ENCODE measurements at regions not wholly inside any gene's neighbourhood (a gene's known extent, or its start where the extent isn't known, plus 50 kb on each side); places are given as distances from the start of the nearest gene placed in this dataset.
"Not testable (repeated sequence)": the region's sequence is repeated elsewhere in the genome, so short reads cannot be mapped to it uniquely, and the experiment has no call there.

DNA sequence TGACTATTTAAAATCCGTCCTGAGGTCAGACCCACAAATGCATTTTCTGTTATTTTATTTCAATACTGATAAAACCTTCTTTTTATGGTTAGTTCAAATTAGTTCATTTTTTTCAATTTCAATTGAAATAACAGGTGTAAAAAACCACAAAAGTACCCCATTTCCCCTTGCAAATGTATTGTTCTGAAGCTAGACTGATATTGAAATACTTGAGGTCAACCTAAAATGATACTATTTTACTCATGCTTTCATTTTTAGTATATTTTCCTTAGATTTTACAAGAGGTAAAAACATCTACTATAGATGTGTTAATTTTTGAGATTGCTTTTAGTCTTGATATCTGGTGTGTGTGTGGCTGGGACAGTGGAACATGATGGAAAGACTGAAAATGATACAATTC, 2237.8 kb downstream of the ARAP2 start:
- POLR2A ChIA-PET, CTCF ChIA-PET: not testable (repeated sequence)

DNA sequence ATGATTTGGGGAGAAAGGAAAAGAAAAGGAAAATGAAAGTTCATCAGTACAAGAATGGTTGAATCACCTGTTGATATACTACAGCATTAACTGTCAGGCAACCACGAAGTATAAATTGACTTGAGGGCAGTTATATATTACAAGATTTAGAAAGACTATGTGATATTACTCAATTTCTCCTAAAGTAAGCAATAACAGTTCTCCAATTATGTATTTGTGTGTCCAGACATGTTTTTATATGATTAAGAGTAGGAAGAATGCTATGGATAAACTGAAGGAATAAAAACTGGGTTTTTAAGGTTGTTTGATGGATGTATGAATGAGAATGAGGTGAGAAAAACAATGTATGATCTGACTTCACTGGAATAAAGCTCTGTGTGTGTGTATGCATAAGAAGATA, 2234.4 kb downstream of the ARAP2 start:
- POLR2A ChIA-PET: no interaction called here

DNA sequence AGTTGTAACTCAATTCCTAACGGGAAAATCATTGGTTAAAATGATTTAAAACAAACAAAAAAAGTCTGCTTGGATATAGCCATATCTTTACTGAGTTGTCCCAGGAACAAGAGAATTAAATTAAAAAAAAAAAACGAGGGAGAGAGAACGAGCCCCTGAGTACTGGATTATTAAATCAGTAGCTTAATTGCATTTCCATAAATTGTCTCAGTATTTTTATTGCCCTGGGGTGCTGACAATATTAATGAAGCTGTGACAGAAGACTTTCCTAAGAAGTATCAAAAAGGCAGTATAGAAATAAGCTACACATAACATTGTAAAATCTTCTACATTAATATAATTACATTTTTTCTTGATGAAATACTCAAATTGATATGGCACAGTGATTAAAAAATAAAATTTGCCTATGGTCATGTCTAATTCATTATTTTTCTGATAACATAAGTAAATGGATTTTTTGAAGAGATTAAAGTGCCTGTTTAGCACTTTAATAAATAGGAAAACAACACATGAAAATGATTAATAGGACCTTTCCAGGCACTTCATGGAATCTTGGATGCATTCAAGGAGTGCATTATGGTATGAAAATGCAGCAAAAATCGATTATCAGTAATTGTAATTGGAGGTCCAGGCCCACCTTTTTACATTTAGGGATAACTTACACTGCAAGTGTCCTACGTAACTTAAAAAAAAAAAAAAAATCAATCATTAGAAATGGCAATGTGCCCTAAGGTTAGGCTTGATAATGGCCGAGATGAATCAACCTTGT, 2233.4 kb downstream of the ARAP2 start:
- CTCF ChIA-PET: no interaction called here

More for the DNA sequence above, 2234.4 kb downstream of the ARAP2 start:
- CTCF ChIA-PET: no interaction called here

DNA sequence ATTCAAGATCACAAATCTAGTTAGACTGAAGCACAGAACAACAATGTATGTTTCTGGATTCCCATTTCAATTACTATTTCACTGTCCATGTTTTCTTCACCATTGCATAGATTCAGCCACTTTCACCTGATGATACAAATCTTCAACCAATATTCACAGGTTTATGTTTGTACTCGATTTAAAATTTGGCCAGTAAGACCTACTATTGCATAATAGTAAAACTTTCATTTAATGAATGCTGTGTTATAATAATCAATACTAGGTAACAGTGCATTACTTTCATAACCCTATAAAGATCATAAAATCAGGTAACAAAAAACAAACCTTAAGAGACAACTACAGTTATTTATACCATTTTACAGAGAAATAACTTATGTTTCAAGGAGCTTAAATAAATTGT, 2209.1 kb downstream of the ARAP2 start:
- POLR2A ChIA-PET: no interaction called here
- CTCF ChIA-PET: no interaction called here

More for the DNA sequence above, 2233.4 kb downstream of the ARAP2 start:
- POLR2A ChIA-PET: no interaction called here

DNA sequence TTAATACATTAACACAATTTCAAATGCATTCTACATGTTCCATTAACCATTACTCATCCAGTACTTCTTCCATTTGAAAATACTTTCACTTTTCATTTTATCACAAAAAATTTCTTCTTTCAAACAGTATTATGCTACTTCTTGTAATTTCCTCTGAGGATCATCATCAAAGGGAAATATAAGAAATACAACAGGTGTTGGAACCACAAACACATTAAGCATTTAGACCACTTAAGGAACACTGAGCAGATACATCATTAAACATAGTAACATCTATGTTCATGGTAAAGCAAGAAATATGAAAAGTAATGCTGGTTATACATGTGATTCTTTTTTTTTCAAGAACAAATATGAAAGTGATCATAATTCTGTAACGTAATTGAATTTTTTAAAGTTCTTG, 2207.0 kb downstream of the ARAP2 start:
- ChIA-PET POLR2A (no interaction called here), CTCF (no interaction called here)

DNA sequence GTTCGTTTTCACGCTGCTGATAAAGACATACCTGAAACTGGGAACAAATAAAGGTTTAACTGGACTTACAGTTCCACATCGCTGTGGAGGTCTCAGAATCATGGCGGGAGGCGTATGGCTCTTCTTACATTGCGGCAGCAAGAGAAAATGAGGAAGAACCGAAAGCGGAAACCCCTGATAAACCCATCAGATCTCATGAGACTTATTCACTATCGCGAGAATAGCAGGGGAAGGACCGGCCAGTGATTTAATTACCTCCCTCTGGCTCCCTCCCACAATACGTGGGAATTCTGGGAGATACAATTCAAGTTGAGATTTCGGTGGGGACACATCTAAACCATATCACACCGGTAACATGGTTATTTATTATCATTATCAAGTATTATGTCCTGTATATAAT, 2204.5 kb downstream of the ARAP2 start:
- CTCF ChIA-PET: no interaction called here
- POLR2A ChIA-PET: no interaction called here

DNA sequence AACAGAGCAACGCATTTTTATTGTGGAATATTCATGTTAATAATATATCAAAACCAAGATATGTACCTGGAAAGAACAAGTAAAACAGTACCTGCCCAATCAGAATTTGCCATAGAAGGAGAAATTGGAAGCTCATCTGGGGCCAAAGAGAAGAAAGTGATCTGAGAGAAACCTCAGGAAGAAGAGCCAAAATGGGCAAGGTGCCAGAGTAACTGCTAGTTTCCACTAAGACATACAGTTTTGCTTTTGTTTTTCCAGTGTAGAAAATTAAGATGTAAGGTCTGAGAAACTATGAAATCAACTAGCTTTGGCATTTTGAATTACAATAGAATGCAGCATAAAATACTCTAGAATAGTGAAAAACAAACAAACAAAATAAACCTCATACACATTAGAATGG, 2201.2 kb downstream of the ARAP2 start:
- CTCF ChIA-PET: no interaction called here
- POLR2A ChIA-PET: no interaction called here

DNA sequence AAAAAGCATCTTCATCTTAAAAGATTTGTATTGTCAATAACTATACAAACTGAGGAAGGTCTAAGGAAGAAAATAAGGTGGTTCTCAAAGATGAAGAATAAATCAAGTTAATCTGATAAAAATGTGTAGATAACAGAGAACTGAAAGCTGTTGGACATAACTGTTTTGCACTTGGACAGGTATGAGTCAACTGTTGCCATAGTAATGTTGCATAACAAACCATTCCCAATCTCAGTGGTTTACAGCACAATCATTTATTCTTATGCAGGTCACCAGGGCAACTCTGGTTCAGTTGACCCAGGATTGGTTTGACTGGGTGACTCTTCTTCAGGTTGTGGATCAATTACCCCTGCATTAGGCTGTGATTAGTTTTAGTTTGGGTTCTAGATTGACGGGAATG, 2197.7 kb downstream of the ARAP2 start:
- ChIA-PET POLR2A (no interaction called here), CTCF (no interaction called here)

DNA sequence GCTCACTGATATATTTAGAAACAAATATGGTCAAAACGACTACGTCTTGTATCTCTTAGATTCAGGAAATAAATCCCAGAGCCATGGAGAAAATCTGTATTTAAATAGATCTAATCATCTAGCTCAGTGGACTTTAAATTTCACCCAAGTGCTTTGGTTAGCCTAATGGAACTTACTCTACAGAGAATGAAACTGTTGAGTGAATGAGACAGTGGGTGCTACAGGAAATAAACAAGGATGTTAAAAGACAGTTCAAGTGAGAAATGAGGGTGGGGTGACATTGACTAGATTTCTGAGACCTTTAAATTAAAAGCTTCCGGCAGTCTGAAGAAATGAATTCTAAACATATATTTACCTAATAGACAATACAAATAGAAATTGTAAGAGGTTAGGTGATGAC, 2197.0 kb downstream of the ARAP2 start:
- ChIA-PET POLR2A (no interaction called here), CTCF (no interaction called here)

DNA sequence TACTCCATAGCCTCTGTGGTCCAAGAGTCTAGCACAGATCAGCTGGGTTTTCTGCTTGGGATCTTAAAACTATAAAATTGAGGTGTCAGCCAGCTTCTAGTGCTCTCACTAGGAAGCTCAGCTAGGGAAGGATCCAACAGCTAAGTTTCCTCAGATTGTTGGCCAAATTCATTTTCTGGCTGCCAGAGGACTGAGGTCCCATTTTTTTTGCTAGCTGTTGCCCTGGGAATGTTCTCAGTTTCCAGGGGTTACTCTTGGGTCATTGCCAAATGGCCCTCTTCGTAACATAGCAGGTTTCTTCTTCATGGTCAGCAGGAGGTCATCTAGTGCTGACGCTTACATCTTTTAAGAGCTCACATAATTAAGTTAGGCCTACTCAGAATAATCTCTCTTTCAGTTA, 2178.2 kb downstream of the ARAP2 start:
- CTCF ChIA-PET: no interaction called here

DNA sequence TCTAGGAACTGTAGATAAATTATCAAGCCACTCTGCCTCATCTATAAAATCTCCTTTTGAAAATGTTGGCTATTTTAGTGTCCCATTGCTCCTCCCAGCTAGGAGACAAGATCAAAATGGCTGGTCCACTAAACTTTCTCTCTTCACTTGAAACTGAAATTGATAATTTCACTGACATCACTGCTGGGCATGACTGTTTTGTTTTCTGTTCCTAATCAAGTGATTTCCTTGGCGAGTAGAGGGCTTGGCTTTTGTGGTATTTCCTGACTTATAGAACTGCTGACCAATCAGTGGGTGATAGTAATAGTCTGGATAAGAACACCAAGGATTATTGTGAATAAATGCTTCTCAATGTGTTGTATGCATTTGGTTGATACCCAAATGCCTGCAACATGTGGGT, 2152.9 kb downstream of the ARAP2 start:
- POLR2A ChIA-PET: no interaction called here

More for the DNA sequence above, 2178.2 kb downstream of the ARAP2 start:
- POLR2A ChIA-PET: no interaction called here

DNA sequence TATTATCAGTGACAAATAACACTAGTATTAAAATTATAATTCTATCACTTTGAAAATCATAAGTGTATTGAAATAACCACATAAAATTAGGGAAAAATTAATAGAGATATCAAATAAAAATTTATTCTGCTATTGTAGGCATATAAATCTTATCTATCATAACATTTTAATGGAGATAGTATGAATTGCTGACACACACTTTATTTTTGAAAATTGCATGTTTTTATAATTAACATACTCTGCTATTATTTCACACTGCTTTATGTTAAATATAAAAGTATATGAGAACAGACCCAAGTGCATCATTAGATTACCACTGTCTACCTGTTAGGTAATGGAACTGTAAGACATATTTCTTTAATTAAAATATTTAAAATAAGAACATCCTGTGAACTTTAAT, 2150.2 kb downstream of the ARAP2 start:
- ChIA-PET CTCF (no interaction called here), POLR2A (no interaction called here)

More for the DNA sequence above, 2152.9 kb downstream of the ARAP2 start:
- CTCF ChIA-PET: no interaction called here

DNA sequence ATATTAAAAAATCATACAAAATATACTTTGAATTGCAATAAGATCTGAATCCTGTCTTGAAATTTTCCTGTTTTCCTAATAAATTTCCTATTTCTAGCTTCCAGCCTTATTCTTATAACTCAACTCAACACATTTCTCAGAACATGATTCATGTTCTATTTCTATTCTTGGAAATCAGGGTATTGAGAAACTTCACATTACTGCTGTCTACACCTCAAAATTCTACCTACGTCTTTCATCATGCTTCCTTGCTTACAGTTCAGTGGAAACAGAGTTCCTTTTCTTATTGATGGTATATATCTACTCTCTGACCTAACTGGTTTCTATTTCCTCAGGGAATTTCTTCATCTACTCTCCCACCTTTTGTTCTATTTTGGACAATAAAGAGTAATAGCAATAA, 2139.0 kb downstream of the ARAP2 start:
- ChIA-PET CTCF (no interaction called here), POLR2A (no interaction called here)

DNA sequence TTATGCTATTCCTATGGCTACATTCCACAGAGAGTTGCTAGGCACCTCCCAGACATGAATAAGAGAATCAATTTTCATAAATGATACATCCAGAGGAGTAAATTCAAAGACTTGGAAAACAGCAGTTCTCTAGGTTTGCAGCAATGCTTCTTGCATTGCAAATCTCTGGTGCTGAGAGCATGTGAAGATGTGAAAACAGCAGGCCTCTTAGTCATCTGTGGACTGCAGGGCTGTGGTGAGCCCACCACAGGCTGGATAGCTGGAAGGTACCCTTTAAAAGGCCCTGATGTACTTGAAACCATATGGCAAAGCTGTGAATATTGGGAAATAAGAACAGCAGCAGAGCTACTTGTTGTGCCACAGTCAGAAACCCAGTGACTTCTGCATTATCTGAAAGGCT, 2135.9 kb downstream of the ARAP2 start:
- POLR2A ChIA-PET: no interaction called here
- CTCF ChIA-PET: interaction anchor here (0.5 kb wide), 1 partner anchor 13 kb away, joined by 3 read pairs; no protein-coding TSS in a partner anchor

DNA sequence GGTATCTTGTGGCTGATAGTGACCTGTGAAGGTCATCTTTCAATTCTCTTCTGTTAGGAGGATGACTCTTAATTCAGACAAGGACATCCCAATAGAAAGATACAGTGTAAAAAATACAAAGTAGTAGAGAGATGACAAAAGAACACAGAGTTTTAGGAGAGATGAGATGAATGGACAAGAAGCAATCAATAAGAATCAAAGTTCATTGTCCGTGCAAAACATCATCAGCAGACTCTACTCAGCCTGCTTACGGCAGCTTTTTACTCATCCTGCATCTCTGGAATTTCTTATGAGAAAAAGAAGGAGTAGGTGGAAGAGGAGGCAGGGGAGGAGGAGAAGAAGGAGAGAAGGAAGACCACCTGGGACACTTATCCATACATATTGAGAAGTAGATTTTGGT, 2131.7 kb downstream of the ARAP2 start:
- ChIA-PET POLR2A (no interaction called here), CTCF (no interaction called here)

DNA sequence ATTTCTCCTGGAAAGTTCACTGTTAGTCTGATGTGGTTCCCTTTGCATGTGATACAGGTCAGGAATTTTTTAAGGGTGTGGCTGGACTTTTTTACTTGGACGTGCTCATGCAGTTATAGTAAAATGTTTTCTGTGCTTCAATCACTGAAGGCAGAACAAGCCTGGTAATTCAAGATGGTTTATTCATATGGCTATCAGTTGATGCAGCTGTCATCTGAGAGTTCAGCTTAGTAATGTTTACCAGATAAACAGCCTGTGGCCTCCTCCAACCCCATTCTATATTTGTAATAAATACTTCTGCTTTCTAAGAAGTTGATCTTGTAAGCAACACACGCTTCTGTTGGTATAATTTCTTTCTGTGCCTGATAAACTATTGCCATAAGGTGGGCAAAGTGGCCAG, 2105.9 kb downstream of the ARAP2 start:
- ChIA-PET CTCF (no interaction called here), POLR2A (no interaction called here)

DNA sequence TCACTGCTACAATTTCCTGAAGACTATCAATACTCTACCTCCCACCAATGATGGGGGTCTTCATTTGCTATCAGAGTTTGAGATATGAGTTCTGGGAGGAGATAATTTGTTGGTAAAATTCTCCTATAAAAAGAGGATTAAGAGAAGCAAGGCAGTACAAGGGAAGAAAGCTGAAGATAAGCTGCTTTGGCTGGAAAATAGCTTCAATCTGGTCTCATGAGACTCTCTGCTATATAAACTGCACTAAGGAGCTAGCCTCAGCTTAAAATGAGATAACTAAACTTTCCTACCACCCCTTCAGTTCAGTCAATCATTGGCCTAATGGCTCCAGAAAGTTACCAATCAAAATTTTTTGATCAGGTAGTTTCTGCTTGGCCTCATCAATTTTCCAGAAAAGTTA, 2105.0 kb downstream of the ARAP2 start:
- CTCF ChIA-PET: no interaction called here
- POLR2A ChIA-PET: no interaction called here

DNA sequence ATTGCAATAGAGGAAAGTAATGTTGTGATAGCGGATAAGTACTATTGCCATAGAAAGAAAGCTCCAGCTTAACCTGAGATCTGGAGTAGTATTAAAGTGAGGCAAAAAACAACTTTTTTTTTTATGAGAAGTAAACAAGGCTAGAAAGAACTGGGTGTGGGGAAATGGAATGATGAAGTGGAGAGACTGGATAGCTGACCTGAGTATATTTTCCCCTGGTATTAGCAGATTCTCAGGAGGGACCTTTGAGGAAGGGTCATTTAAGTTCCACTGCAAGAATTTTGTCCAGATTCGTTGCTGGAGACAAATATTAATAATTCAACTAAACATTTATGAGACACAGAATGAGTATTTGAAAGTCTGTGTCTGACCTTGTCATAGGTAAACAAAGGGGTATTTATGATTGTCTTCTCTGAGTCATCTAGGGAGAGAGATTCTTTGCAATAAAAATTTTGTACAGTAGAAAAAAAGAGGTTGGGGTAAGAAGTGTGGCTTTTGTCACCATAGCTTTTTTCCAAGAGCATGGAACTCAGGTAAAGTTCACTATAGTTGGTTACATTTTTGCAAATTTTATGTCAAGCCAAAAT, 2095.9 kb downstream of the ARAP2 start:
- POLR2A ChIA-PET: no interaction called here
- CTCF ChIA-PET: no interaction called here

DNA sequence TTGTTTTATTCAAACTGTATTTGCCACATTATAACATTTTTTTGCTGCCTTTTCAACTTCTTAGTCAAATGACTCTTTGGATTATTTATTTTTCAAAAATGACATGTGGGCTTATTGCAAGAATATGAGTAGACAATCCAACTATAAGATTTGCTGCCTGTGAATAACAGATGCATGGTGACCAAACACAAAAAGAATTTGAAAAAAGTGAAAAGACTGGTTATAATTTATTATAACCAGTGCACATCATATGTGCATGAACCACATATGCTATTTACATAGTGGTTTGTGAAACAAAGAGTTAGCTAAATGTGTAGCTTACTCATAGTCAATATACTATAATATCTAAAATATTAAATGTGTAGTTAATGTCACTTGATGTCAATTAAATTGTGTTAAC, 2086.8 kb downstream of the ARAP2 start:
- ChIA-PET CTCF (no interaction called here), POLR2A (no interaction called here)

DNA sequence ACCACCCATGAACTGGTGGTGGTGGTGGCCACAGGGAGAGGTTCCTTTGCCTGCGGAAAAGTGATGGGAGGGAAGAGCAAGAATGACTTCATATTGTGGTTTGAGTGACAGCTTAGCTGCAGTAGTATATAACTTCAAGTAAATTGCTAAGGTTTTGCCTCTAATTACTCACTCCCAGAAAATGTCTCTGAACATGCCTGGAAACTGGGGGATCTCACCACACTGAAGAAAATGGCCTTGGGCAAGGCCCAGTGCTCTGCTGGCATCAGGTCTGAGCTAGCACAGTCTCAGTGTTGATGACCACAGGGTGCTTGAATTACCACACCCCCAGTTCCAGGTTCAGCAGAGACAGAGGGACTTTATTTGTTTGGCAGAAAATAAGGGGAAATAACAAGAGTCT, 2085.4 kb downstream of the ARAP2 start:
- ChIA-PET POLR2A (no interaction called here), CTCF (no interaction called here)

DNA sequence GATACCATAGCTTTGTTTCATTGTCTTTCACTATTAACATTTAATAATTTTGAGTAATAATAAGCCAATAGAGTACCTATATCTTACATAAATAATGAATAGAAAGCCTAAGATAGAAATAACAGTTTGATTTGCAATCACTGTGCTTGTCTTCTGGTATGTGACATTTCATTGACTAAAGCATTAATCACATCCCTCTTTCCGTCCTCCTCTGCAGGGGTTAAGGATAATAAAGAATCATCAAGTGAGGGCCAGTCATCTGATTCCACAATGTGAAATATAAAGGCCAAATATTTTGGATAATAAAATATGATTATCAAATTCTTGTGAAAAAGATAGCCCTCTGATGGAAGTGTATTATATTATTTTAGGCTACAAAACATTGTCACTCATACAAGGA, 2073.4 kb downstream of the ARAP2 start:
- CTCF ChIA-PET: no interaction called here

DNA sequence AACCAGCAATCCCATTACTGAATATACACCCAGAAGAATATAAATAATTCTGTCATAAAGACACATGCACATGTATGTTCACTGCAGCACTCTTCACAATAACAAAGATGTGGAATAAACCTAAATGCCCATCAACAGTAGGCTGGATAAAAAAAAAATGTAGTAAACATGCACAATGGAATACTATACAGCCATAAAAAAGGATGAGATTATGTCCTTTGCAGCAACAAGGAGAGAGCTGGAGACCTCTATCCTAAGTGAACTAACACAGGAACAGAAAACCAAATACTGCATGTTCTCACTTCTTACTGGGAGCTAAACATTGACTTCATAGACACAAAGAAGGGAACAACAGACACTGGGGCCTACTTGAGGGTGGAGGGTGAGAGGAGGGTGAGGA, 2067.7 kb downstream of the ARAP2 start:
- ChIA-PET POLR2A (no interaction called here), CTCF (no interaction called here)

More for the DNA sequence above, 2073.4 kb downstream of the ARAP2 start:
- POLR2A ChIA-PET: no interaction called here

Measured in activated CD8-positive, alpha-beta memory T cell treated with anti-CD3 and anti-CD28 coated beads for 36 hours (primary cell).